ENCODE measurements at regions not wholly inside any gene's neighbourhood (a gene's known extent, or its start where the extent isn't known, plus 50 kb on each side); places are given as distances from the start of the nearest gene placed in this dataset.
A peak's percentile ranks its signal among the peaks of the same experiment; 100 is the strongest.
"Not testable (repeated sequence)": the region's sequence is repeated elsewhere in the genome, so short reads cannot be mapped to it uniquely, and the experiment has no call there.

GRCh38 chr18:73384246-73384645 lies 516.5 kb upstream of the NETO1 start:
- no peak for DNase-seq

- DNase-seq: no peak
These were observed 513.9 kb upstream of the NETO1 start for GRCh38 chr18:73381699-73382036.

- DNase-seq: no peak
These were observed 513.4 kb upstream of the NETO1 start for GRCh38 chr18:73381016-73381698.

- DNase-seq: no peak
These were observed 498.9 kb upstream of the NETO1 start for GRCh38 chr18:73366713-73367112.

GRCh38 chr18:73365018-73365417 lies 497.2 kb upstream of the NETO1 start:
- peak; percentile 7 for DNase-seq

GRCh38 chr18:73355121-73355520 lies 487.3 kb upstream of the NETO1 start:
- DNase-seq: no peak

- DNase-seq: no peak
These were observed 484.8 kb upstream of the NETO1 start for GRCh38 chr18:73352546-73352945.

- DNase-seq: no peak
These were observed 472.6 kb upstream of the NETO1 start for GRCh38 chr18:73340135-73340977.

- DNase-seq: no peak
These were observed 463.5 kb upstream of the NETO1 start for GRCh38 chr18:73331212-73331772.

GRCh38 chr18:73330106-73330505 lies 462.3 kb upstream of the NETO1 start:
- not testable (repeated sequence) for DNase-seq

- not testable (repeated sequence) for DNase-seq
These were observed 456.5 kb upstream of the NETO1 start for GRCh38 chr18:73324187-73324831.

- DNase-seq: no peak
These were observed 451.1 kb upstream of the NETO1 start for GRCh38 chr18:73318739-73319479.

- no peak for DNase-seq
These were observed 448.7 kb upstream of the NETO1 start for GRCh38 chr18:73316513-73316912.

- no peak for DNase-seq
These were observed 447.6 kb upstream of the NETO1 start for GRCh38 chr18:73315381-73315780.

GRCh38 chr18:73313476-73313875 lies 445.7 kb upstream of the NETO1 start:
- no peak for DNase-seq

- no peak for DNase-seq
These were observed 428.9 kb upstream of the NETO1 start for GRCh38 chr18:73296686-73297085.

- DNase-seq: no peak
These were observed 424.4 kb upstream of the NETO1 start for GRCh38 chr18:73292156-73292555.

GRCh38 chr18:73288813-73289212 lies 421.0 kb upstream of the NETO1 start:
- DNase-seq: no peak

- DNase-seq: no peak
These were observed 418.8 kb upstream of the NETO1 start for GRCh38 chr18:73286584-73286983.

- DNase-seq: peak; percentile 2
These were observed 416.0 kb upstream of the NETO1 start for GRCh38 chr18:73283788-73284187.

- DNase-seq: no peak
These were observed 415.2 kb upstream of the NETO1 start for GRCh38 chr18:73283032-73283431.

- DNase-seq: no peak
These were observed 411.7 kb upstream of the NETO1 start for GRCh38 chr18:73279498-73279897.

Data from T1000 (cell line).